Upper lobe of left lung (tissue), 4 donors: ENCODE measurements at regions not wholly inside any gene's neighbourhood (a gene's known extent, or its start where the extent isn't known, plus 50 kb on each side); places are given as distances from the start of the nearest gene placed in this dataset.

Source experiments
- EP300 ChIP-seq, 4 donors: sonication (generic); formaldehyde crosslinking; IDR thresholded peaks; one replicate each; pipeline ENCODE4 v1.5.1; 2017; ENCODE audit warnings: antibody characterized with exemption in 4 of 4, control low read depth in 2 of 4
- POLR2A ChIP-seq, 4 donors: fragments of 450-650 bp; IDR thresholded peaks; one replicate each; pipeline ENCODE4 v1.5.1; 2016 to 2017; ENCODE audit warnings: antibody characterized with exemption in 4 of 4, mild to moderate bottlenecking in 2 of 4

GRCh38 chr2:167871286-167871685 is 376.1 kb downstream of the STK39 start:
- TF ChIP-seq POLR2A (IDR thresholded peaks at IDR 0.05) (no peak), EP300 (IDR thresholded peaks at IDR 0.05) (no peak)
